Pons (tissue), 1 donor: ENCODE measurements at regions not wholly inside any gene's neighbourhood (a gene's known extent, or its start where the extent isn't known, plus 50 kb on each side); places are given as distances from the start of the nearest gene placed in this dataset.
A peak's percentile ranks its signal among the peaks of the same experiment; 100 is the strongest.

Experiments used
- DNase-seq: peaks from one replicate; pipeline ENCODE4 v3.0.0-alpha.2; 2016; ENCODE audit warnings: low spot score

DNA sequence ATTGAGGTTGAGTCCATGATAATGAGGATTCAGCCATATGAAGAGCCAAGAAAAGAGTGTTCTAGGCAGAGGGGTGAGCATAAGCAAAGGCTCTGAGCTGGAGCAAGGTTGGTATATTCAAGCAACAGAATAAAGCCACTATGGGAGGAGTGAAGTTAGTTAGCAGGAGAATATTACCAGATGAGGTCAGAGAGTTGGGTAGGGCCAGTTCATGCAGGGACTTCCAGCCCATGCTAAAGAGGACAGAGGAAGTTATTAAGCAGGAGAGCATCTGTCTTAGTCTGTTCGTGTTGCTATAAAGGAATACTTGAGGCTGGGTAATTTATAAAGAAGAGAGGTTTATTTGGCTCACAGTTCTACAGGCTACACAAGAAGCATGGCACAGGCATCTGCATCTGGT, 57.1 kb upstream of the ATG10 start:
- no peak for DNase-seq

GRCh38 chr5:81912933-81913332, 58.9 kb upstream of the ATG10 start:
- DNase-seq = no peak

DNA sequence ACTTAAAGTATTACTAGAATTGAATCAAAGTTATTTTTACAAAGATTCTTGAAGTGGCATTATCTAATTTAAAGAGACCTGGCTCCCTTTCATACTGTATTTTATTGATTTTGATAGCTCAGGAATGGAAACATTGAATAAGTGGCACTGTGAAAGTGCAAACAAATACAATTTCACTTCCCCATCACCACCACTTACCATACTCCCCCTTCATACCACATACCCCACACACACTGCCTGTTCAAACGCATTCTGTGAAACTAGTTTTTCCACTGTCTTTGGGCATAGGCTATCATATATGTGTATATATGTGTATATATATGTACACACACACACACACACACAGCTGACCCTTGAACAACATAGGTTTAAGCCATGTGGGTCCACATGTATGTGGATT, 62.1 kb upstream of the ATG10 start:
- DNase-seq = peak; percentile 28

GRCh38 chr5:81908771-81909170, 63.1 kb upstream of the ATG10 start:
- DNase-seq = no peak

GRCh38 chr5:81908044-81908443, 63.8 kb upstream of the ATG10 start:
- no peak for DNase-seq

DNA sequence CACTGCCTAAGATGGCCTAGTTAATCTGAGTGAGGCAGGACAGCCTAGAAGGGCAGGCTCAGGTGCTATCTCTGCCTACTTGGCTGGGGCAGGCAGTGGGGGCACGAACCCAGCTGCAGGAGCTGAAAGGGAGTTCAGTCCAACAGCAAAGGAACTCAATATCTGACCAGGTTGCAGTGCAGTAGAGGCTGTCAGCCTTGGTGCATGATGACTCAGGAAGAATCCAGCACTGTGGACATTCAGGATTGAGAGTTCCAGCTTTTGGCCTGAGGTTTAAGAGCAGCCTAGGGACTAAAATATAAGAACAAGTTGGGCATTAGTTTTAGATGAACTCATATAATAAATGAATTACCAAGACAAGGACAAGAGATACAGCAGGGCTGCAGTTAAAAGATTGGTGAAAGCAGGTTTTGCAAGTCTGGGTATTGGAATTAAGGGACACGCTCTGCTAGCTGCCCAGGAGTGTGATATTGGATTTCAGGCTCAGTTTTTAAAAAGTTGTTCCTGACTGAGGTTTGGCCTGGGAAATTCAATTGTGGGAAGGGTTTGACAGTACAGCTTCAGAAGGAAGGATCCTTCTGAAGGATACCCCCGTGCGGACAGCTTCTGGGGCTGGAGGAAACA, 64.7 kb upstream of the ATG10 start:
- no peak for DNase-seq

DNA sequence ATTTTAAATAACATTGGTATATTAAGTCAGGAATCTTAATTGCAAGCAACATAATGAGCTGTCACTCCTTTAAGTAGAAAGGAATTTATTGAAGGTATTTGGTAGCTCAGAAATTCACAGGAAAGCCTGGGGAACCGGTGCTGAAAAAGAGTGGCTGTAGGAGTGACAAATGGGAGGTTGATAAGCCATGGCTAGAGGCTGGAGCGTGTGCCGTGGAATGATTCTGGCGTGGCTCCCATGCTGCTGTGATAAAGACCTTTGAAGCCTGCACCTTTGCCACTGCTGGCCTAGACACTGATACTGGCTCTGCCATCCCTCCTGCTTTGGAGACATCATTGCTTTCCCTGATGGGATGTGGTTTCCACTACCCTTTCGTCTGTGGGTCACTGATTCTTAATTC, 65.7 kb upstream of the ATG10 start:
- no peak for DNase-seq

- no peak for DNase-seq
Measured at GRCh38 chr5:81904861-81905260, 67.0 kb upstream of the ATG10 start.

DNA sequence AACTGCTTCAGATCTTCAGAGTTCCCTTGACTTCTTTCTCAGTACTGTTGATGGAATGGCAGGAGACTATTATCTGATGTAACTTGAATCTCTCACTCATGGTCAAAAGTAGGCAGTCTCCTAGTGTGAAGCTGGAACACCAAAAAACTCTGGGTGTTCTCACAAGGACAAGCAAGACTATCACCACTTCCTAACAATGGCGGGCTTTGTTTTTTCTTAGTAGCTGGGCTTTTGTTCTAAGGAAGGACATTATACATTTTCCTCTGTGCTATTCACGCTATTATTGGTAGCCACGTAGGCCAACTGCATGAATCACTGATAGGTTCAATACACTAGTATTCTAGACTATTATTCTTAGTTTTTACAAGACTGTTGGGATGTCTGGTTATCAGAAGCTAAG, 67.7 kb upstream of the ATG10 start:
- peak; percentile 88 for DNase-seq

DNA sequence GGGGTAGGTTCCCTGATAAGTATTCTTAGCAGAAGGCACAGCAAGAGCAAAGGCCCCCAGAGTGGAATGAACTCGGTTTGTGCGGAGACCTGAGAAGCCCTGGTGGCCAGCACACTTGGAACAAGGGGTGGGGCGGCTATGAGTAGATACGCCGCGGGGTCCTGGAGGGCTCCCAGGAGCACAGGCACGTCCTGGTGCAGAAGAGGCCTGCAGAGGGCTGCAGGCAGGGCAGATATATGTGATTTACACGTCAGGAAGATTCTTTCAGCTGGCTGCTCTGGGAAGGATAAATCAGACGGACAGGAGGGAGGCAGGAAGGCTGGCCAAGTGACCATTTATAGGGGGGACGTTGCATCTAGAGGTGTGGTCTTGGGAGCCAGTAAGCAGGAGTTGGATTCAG, 70.2 kb upstream of the ATG10 start:
- no peak for DNase-seq

GRCh38 chr5:81899123-81899522, 72.7 kb upstream of the ATG10 start:
- DNase-seq = no peak

- DNase-seq = peak; percentile 33
Measured at GRCh38 chr5:81898403-81898802, 73.4 kb upstream of the ATG10 start.

DNA sequence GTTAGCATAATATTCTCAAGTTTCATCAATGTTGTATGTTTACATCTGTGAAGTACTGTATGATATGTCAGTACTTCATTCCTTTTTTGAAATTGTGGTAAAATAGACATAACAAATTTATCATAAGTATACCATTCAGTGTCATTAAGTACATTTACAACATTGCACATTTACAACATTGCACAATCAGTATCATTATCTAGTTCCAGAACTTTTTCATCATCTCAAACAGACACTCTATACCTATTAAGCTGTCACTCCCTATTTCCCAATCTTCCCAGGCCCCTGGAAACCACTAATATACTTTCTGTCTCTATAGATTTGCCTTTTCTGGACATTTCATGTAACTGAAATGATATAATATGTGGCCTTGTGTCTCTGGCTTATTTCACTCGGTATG, 75.1 kb upstream of the ATG10 start:
- DNase-seq = no peak

DNA sequence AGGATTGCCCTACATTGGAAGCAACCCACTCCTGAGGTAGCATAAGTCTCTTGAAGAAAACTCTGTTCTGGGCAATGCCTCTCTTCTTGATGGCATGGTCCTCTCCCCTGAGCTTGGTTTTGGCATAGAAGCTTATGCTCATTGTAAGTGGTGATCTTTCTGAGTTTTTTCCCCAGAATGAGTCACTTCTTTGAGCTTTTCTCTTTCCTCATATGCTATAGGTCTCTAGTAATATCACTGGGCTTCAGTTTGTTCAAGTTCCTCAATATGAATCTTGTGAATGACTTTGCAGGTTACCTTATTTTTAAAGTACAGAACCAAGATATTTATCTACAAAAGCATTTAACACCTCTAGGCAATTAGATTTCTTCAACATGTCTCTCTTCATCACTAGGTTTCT, 76.5 kb upstream of the ATG10 start:
- no peak for DNase-seq

DNA sequence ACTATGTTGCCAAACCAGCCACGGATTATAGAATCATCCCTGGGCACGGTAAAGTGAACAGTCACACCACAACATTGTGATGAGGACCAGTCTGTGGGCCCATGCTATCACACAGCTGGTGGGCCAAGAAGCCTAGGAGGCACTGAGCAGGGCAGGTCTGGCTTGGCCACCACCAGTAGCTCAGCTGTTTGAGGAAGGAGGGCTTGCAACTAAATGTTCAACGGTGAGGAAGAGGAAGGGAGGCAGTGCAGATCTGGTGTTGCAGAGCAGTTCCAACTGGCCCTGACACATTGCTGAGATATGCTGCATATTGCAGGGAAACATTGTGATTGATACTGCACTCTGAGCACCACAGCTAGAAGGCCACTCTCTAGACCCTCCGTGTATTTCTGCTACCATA, 77.9 kb upstream of the ATG10 start:
- no peak for DNase-seq

- peak; percentile 46 for DNase-seq
Measured at GRCh38 chr5:81884871-81885270, 87.0 kb upstream of the ATG10 start.

DNA sequence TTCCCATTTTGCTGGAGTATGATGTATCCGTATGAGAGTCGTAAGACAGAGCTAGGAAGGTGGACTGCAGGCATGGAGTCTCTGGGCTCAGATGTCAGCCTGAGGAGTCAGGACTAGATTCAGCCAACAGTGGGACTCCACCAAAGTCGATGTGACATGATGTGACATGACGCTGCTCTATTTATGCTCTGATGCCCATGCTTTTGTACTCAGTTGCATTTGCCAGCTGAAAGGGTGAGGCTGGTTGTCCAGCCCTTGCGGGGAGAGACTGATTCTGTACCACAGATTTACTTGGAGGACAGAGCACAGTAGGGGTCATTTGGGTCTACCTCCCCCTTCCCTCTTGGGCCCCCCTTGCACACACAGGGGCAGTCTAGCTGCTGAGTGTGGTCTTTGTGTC, 88.5 kb upstream of the ATG10 start:
- DNase-seq = no peak

DNA sequence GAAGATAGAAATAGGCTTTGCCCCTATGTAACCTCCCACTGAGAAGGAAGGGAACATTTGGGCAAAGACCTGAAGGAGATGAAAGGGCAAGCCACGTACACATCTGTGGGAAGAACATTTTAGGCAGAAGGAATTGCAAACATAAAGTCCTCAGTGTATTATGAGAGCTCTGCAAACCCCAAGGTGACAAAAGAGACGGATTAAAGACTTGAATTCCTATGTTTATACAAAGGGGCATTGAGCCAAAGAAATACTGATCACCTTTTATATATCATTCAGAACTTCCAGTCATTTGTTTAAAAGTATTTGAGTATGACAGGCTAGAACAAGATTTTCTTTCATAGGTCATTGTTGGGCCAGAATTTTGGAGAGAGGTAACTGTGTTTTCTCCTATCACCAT, 90.2 kb upstream of the ATG10 start:
- no peak for DNase-seq

DNA sequence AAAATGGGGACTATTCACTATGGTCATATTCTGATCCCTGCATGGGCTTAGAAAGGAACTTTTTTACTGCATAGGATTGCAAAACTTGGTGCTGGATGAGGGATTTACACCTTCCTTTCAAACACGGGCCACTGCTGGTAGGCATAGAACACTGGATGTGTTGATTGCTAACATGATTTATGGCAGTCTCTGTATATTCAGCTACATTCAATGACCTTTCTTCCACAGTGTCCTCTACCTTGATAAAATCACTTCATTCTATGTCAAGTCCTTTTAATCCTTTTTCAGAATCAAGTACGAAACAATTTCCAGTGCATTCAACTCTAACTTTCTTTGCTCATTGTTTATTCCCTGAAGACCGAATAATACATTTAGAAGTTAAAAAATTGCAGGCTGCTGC, 91.9 kb upstream of the ATG10 start:
- DNase-seq = no peak

GRCh38 chr5:81878333-81878732, 93.5 kb upstream of the ATG10 start:
- no peak for DNase-seq

DNA sequence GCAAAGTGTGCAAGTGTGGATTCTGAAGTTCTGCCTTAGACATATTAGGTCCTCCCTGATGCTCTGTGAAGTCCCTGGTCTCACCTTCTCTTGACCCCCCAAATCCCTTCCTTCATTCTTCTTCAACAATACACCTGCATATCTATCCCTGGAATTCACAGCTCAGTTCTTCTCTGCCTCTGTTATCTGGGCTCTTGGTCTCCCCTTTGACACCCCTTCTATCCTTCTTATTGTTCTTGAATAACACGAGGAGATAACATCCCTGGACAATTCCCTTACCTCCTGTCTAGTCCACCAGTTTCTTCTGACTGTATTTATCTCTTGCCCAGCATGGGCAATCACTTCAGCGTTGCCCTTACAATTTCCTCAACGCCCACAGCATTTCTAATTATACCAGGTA, 104.8 kb upstream of the ATG10 start:
- DNase-seq = no peak

DNA sequence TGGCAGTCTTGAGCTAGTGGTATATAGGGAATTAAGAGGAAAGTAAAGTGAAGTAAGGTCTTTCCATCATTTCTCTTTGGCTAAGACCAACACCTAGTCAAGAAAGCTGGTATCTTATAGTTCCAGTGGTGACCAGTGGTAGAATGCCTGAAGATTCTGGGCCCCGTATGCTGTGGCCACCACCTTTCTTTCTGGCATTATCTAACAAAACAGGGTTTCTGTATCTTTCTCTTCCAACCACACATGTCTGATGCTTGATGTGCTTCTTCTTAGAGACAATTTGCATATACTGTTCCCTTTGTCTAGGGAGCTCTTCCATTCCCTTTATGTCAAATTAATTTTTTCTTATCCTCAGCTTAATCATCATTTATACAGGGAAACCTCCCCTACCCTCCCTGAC, 109.9 kb upstream of the SSBP2 start:
- DNase-seq = no peak

GRCh38 chr5:81859624-81860023, 108.7 kb upstream of the SSBP2 start:
- DNase-seq = no peak

DNA sequence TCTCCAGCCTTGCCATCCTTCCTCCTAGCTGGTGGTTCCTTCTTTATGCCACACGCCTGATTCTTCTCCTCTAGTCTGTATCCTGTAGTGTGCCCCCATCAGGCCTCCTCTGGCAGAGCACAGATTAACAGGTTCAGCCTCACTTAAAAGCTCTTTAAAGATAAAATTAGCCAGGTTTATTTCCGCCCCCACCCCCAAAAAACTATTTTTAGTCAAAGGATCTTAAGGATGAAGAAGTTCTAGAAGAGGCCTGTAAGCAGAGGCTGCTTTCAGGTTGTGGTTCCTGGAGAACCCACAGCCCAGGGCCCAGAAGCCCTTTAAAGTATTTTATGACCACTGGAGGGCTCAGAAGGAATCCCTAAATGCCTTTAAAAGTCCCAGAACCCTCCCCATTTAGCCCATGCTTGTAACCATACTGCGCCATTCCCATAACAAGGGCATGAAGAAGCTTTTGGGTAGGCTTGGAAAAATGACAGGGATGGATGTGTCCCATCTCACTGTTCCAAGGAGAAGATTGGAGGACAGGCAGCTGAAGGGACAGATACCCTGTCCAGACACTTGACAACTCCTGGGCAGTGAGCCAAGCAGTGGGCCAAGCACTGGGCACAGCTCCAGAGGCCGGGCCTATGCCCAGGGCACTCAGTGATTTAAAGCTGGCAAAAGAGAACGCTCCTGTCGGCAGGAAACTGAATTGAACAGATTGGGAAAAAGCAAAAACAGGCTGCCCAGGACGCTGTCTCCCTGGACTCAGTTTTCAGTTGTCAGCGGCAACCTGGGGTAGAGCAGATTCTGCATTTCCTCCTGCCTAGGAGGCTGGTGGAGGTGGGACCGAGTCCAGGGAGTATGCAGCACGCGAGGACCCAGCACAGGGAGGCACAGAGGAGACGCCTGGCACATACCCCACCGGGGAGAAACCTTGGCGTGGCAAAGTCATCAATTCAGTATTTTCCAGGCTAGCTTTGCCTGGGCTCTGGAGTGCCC, 106.3 kb upstream of the SSBP2 start:
- peak; percentile 93 for DNase-seq
